H1 (cell line): ENCODE measurements at regions not wholly inside any gene's neighbourhood (a gene's known extent, or its start where the extent isn't known, plus 50 kb on each side); places are given as distances from the start of the nearest gene placed in this dataset.

Experiments used
- CBX8 ChIP-seq: fragments of 300-800, 300-1000 bp; sonication (generic); IDR thresholded peaks from 2 replicates; pipeline ENCODE4 v1.7.1; 2016; ENCODE audit warnings: low read depth, low read length, borderline replicate concordance
- CHD2 ChIP-seq: IDR thresholded peaks from 2 replicates; pipeline ENCODE4 v1.6.1; 2012; ENCODE audit warnings: low read length, improper control_type of control experiment
- CREB1 ChIP-seq: IDR thresholded peaks from 2 replicates; pipeline ENCODE4 v1.6.1; 2012; ENCODE audit warnings: inconsistent platforms
- CTCF ChIP-seq, 3 experiments: IDR thresholded peaks; 1 replicate in 2 of 3; 2 replicates in 1 of 3; pipeline versions ENCODE4 v1.5.1 to v1.6.1; 2011; ENCODE audit warnings: low read length in 3 of 3, mild to moderate bottlenecking in 3 of 3, inconsistent platforms in 2 of 3, low read depth in 1 of 3, moderate library complexity in 1 of 3; ENCODE audit not compliant: insufficient read depth in 1 of 3; ENCODE audit errors: control extremely low read depth in 1 of 3
- MAFK ChIP-seq: IDR thresholded peaks from 2 replicates; pipeline ENCODE4 v1.6.1; 2012; ENCODE audit warnings: low read depth, mild to moderate bottlenecking, improper control_type of control experiment, low read length
- MAX ChIP-seq: IDR thresholded peaks from 2 replicates; pipeline ENCODE4 v1.6.1; 2012; ENCODE audit warnings: inconsistent platforms
- NRF1 ChIP-seq: IDR thresholded peaks from 2 replicates; pipeline ENCODE4 v1.6.1; 2011; ENCODE audit warnings: mild to moderate bottlenecking, low read depth, low read length, improper control_type of control experiment
- PHF8 ChIP-seq: fragments of 200-600 bp; sonication (generic); conservative IDR thresholded peaks from 2 replicates; pipeline ENCODE4 v1.7.1; 2012; ENCODE audit warnings: low read depth, mild to moderate bottlenecking, inconsistent platforms, low read length, moderate library complexity
- POLR2AphosphoS5 ChIP-seq: IDR thresholded peaks from 2 replicates; pipeline ENCODE4 v1.6.1; 2011; ENCODE audit warnings: low read depth, low read length
- SP1 ChIP-seq: IDR thresholded peaks from 2 replicates; pipeline ENCODE4 v1.6.1; 2011; ENCODE audit warnings: low read depth, low read length
- SUZ12 ChIP-seq: fragments of 200-600 bp; sonication (generic); IDR thresholded peaks from 2 replicates; pipeline ENCODE4 v1.6.1; 2012; ENCODE audit warnings: mild to moderate bottlenecking, inconsistent platforms, low read length, moderate library complexity, mixed read lengths
- ZNF274 ChIP-seq: IDR thresholded peaks from 2 replicates; pipeline ENCODE4 v1.7.0; 2012; ENCODE audit warnings: low read length, borderline replicate concordance; ENCODE audit errors: extremely low read depth

- TF ChIP-seq ZNF274 (no peak), CTCF (IDR thresholded peaks at IDR 0.05; ENCODE audit: control extremely low read depth in 1 of 3, insufficient read depth in 1 of 3, low read depth in 1 of 3, low read length in 3 of 3) (no peak), MAX (no peak), MAFK (no peak), CHD2 (no peak), SP1 (no peak), POLR2AphosphoS5 (no peak), SUZ12 (no peak), CBX8 (no peak), CREB1 (no peak), NRF1 (no peak), PHF8 (no peak)
Observed at GRCh38 chr11:25211635-25212254, 714.9 kb downstream of the LUZP2 start.
